Tibial artery (tissue), 4 donors: ENCODE measurements at regions not wholly inside any gene's neighbourhood (a gene's known extent, or its start where the extent isn't known, plus 50 kb on each side); places are given as distances from the start of the nearest gene placed in this dataset.

ENCODE experiments used
- DNase-seq, 2 donors: peaks; one replicate each; pipeline ENCODE4 v3.0.0-alpha.2; 2019
- H3K27ac ChIP-seq, 2 donors: fragments of 200-600 bp; sonication (generic) in 1 of 2; 1 replicate in 1 of 2; 2 replicates in 1 of 2; pipeline ENCODE4 v1.5.1; 2018 to 2019; ENCODE audit warnings: mild to moderate bottlenecking in 1 of 2
- H3K27me3 ChIP-seq, 2 donors: fragments of 200-600 bp; sonication (generic) in 1 of 2; one replicate each; pipeline versions ENCODE4 v1.5.1 to v1.6.0; 2016 to 2019
- H3K36me3 ChIP-seq, 3 donors: fragments of 200-600 bp; sonication (generic) in 2 of 3; one replicate each; pipeline ENCODE4 v1.5.1; 2016 to 2019; ENCODE audit warnings: mild to moderate bottlenecking in 2 of 3
- H3K4me1 ChIP-seq, 4 donors: fragments of 200-600 bp; sonication (generic) in 2 of 4; 1 replicate in 3 of 4; 2 replicates in 1 of 4; pipeline ENCODE4 v1.5.1; 2016 to 2019
- H3K4me3 ChIP-seq, 2 donors: fragments of 200-600 bp; sonication (generic) in 1 of 2; 1 replicate in 1 of 2; 2 replicates in 1 of 2; pipeline ENCODE4 v1.5.1; 2018 to 2019; ENCODE audit warnings: mild to moderate bottlenecking in 2 of 2
- H3K9me3 ChIP-seq, 3 donors: fragments of 200-600 bp; sonication (generic) in 1 of 3; one replicate each; pipeline ENCODE4 v1.5.1; 2016 to 2019
- CTCF ChIP-seq, 2 experiments: fragments of 200-600 bp in 1 of 2; fragments of 450-650 bp in 1 of 2; IDR thresholded peaks; one replicate each; pipeline ENCODE4 v1.5.1; 2017 to 2019; ENCODE audit warnings: antibody characterized with exemption in 2 of 2, mild to moderate bottlenecking in 1 of 2, moderate library complexity in 1 of 2
- intact Hi-C: fragments of 100-400 bp; cut with DNase I; formaldehyde crosslinking; loops from one replicate; pipeline ENCODE4 v1.15.0; 2023; ENCODE audit warnings: low total_unique reads

DNA sequence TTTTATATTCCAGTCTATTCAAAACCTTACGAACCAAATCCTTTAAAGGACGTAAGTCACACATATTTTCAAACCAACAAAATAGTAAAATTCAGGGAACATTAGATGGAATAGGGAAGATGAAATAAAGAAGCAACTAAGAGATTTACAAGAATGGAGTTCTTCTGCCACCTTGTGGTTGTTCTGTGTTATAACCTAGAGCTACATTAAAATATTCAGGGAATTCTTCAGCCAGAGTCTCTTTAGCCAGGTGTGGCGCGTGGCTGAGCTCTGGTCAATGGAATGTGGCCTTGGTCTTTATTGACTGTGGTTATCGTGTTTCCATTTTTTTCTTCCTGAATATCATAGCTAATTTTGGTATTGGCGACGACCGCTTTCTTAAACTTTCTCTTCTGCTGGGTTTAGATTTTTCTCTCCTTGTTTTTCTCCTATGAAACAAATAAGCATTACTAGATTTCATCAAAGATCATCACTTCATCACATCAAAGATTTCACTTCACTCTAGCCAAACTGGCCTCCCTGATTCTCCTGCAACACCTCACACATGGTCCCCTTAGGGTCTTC, 221.3 kb downstream of the MRPL39 start:
- intact Hi-C loops, result no loop called here
- DNase-seq, result no peak
- no peak overlapping the region for H3K27ac ChIP-seq

DNA sequence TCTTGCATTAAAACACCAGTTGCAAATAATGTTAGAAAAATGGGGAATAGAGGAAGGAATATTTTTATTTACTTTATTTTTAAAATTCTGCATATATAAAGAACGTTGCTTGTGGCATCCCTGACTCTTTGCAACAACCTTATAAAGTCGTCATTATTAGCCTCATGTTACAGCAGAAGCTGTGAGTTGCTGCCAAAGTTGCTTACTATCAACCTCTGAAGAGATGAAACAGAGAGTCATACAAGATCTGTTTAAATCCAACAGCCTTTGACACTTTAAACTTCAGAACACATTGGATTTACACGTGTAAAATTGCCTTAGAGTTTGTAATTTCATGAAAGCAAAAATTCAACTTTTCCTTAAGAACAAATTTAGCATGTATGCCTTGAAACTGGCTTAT, 221.9 kb downstream of the MRPL39 start:
- intact Hi-C loops, result no loop called here
- DNase-seq, result no peak
- Histone ChIP-seq H3K9me3 (no peaks in the 10 kb centered on the region), H3K36me3 (no peaks in the 10 kb centered on the region), H3K4me3 (no peak overlapping the region), H3K27me3 (no peaks in the 10 kb centered on the region), H3K4me1 (no peaks in the 10 kb centered on the region), H3K27ac (no peak overlapping the region)
- TF ChIP-seq CTCF (IDR thresholded peaks at IDR 0.05), result no peak

More for the DNA sequence above, 221.3 kb downstream of the MRPL39 start:
- Histone ChIP-seq H3K4me3 (no peak overlapping the region), H3K9me3 (no peaks in the 10 kb centered on the region), H3K27me3 (no peaks in the 10 kb centered on the region), H3K4me1 (no peaks in the 10 kb centered on the region), H3K36me3 (no peaks in the 10 kb centered on the region)
- peak; percentile 67 to 73 for TF ChIP-seq CTCF (IDR thresholded peaks at IDR 0.05)

- H3K36me3 ChIP-seq, result no peaks in the 10 kb centered on the region
- H3K27me3 ChIP-seq, result no peaks in the 10 kb centered on the region
- intact Hi-C loops, result no loop called here
- H3K4me1 ChIP-seq, result no peaks in the 10 kb centered on the region
- no peaks in the 10 kb centered on the region for H3K9me3 ChIP-seq
- H3K4me3 ChIP-seq, result no peak overlapping the region
- no peak for TF ChIP-seq CTCF (IDR thresholded peaks at IDR 0.05)
- no peak overlapping the region for H3K27ac ChIP-seq
- no peak for DNase-seq
These were observed 222.5 kb downstream of the MRPL39 start for GRCh38 chr21:25384782-25385181.

GRCh38 chr21:25383545-25383944, 223.7 kb downstream of the MRPL39 start:
- Histone ChIP-seq H3K4me3 (no peak overlapping the region), H3K36me3 (no peaks in the 10 kb centered on the region), H3K27me3 (no peaks in the 10 kb centered on the region), H3K27ac (no peak overlapping the region), H3K9me3 (no peaks in the 10 kb centered on the region), H3K4me1 (no peaks in the 10 kb centered on the region)
- no peak for DNase-seq
- no peak for TF ChIP-seq CTCF (IDR thresholded peaks at IDR 0.05)
- intact Hi-C loops, result no loop called here

DNA sequence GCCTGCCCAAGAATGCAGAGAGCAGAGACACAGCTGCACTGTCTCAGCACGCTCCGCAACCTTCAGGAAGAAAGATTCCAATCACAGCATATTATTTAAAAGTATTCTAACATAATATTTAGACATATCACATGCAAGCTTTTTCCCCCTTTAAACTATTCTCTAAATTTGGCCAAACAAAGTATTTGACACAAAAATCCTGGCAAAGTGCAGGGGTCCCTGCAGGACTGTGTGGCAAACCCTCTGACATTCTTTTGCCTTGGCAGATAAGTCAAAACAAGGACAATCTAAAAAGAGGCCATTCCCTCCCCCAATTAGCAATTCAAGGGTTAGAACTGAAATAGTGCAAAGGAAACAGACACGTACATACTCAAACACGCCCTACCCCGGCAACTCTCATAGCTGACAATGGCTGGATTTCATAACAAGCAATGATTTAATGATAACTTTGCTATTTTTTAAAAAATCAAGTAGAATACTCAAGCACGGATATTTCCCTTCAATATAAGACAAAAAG, 225.3 kb downstream of the MRPL39 start:
- intact Hi-C loops, result no loop called here
- no peak for DNase-seq
- Histone ChIP-seq H3K4me1 (no peaks in the 10 kb centered on the region), H3K36me3 (no peaks in the 10 kb centered on the region), H3K27ac (no peak overlapping the region), H3K27me3 (no peaks in the 10 kb centered on the region), H3K4me3 (no peak overlapping the region), H3K9me3 (peaks cover 0 to 5% (median 0%) of the 10 kb centered on the region in 3 donors)
- TF ChIP-seq CTCF (IDR thresholded peaks at IDR 0.05), result no peak

DNA sequence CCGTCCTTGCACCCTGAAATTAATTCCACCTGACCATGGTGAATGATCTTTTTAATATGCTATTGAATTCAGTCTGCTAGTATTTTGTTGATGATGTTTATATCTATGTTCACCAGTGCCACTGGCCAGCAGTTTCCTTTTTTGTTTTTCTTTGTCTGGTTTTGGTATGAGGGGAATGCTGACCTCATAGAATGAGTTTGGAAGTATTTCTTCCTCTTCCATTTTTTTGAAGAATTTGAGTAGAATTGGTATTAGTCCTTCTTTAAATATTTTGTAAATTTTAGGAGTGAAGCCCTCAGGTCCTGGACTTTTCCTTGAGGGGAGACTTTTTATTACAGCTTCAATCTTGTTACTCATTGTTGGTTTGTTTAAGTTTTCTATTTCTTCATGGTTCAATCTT, 231.6 kb downstream of the MRPL39 start:
- no peak for TF ChIP-seq CTCF (IDR thresholded peaks at IDR 0.05)
- no peak overlapping the region for H3K4me3 ChIP-seq

More for the DNA sequence above, 231.6 kb downstream of the MRPL39 start:
- no peaks in the 10 kb centered on the region for H3K36me3 ChIP-seq
- H3K27ac ChIP-seq, result no peak overlapping the region
- H3K27me3 ChIP-seq, result no peaks in the 10 kb centered on the region
- DNase-seq, result no peak
- peaks cover 0 to 5% (median 0%) of the 10 kb centered on the region in 3 donors for H3K9me3 ChIP-seq
- H3K4me1 ChIP-seq, result no peaks in the 10 kb centered on the region
- intact Hi-C loops, result no loop called here
